ENCODE measurements at regions not wholly inside any gene's neighbourhood (a gene's known extent, or its start where the extent isn't known, plus 50 kb on each side); places are given as distances from the start of the nearest gene placed in this dataset.

GRCh38 chr13:22108283-22108942 is 437.5 kb downstream of the FGF9 start:
- TF ChIP-seq RAD21 (IDR thresholded peaks at IDR 0.05; ENCODE audit: low read length) (no peak), CTCF (conservative IDR thresholded peaks at IDR 0.05; ENCODE audit: low read depth, low read length) (no peak), CEBPB (IDR thresholded peaks at IDR 0.05; ENCODE audit: low read depth, low read length) (peak; percentile 81), USF2 (IDR thresholded peaks at IDR 0.05; ENCODE audit: low read depth, low read length) (no peak), NFE2L2 (IDR thresholded peaks at IDR 0.05; ENCODE audit: low read depth, low read length) (no peak), POLR2A (IDR thresholded peaks at IDR 0.05; ENCODE audit: low read depth, low read length) (no peak), RCOR1 (IDR thresholded peaks at IDR 0.05; ENCODE audit: insufficient replicate concordance, low read length) (no peak), SMC3 (IDR thresholded peaks at IDR 0.05; ENCODE audit: low read depth, low read length) (no peak), MAFK (IDR thresholded peaks at IDR 0.05; ENCODE audit: low read depth, low read length) (no peak)
